ENCODE measurements at regions not wholly inside any gene's neighbourhood (a gene's known extent, or its start where the extent isn't known, plus 50 kb on each side); places are given as distances from the start of the nearest gene placed in this dataset.
"Not testable (repeated sequence)": the region's sequence is repeated elsewhere in the genome, so short reads cannot be mapped to it uniquely, and the experiment has no call there.

DNA sequence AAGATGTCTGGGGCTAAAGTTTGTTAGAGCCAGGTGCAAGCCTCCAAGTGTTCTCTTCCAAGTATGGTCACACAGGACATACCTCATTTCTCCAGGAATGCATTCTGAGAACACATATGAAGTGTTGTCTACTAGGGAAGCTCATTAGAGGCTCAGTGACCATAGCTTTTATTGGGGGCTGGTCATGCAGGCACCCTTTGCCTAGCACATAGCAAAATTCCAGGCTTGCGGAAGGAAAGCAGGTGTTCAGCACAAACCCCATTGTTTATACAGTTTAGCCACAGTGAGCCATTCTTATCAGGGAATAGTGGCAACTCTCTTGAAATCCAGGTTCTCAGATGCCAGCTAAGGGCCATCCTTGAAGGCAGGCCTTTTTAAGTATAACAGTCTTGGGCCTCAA lies 112.1 kb upstream of the XIST start:
- H3K9me3 Mint-ChIP-seq = no peaks in the 10 kb centered on the region
- no peak overlapping the region for H3K4me3 Mint-ChIP-seq
- no peaks in the 10 kb centered on the region for H3K27me3 Mint-ChIP-seq
- H3K27ac Mint-ChIP-seq = no peak overlapping the region
- H3K36me3 Mint-ChIP-seq = peaks cover 13% of the 10 kb centered on the region
- ATAC-seq = no peak
- peaks cover 14% of the 10 kb centered on the region for H3K4me1 Mint-ChIP-seq

GRCh38 chrX:73963682-73964081 lies 111.2 kb upstream of the XIST start:
- Mint-ChIP-seq H3K36me3 (peaks cover 13% of the 10 kb centered on the region), H3K9me3 (no peaks in the 10 kb centered on the region), H3K4me3 (no peak overlapping the region), H3K27me3 (no peaks in the 10 kb centered on the region), H3K27ac (no peak overlapping the region), H3K4me1 (peaks cover 18% of the 10 kb centered on the region)
- ATAC-seq = no peak

- peaks cover 22% of the 10 kb centered on the region for H3K4me1 Mint-ChIP-seq
- H3K36me3 Mint-ChIP-seq = peaks cover 13% of the 10 kb centered on the region
- no peaks in the 10 kb centered on the region for H3K27me3 Mint-ChIP-seq
- H3K27ac Mint-ChIP-seq = no peak overlapping the region
- no peaks in the 10 kb centered on the region for H3K9me3 Mint-ChIP-seq
- no peak for ATAC-seq
- no peak overlapping the region for H3K4me3 Mint-ChIP-seq
Measured at GRCh38 chrX:73962948-73963347, 110.4 kb upstream of the XIST start.

GRCh38 chrX:73961867-73962266 lies 109.4 kb upstream of the XIST start:
- H3K27ac Mint-ChIP-seq, H3K4me3 Mint-ChIP-seq, H3K27me3 Mint-ChIP-seq, H3K36me3 Mint-ChIP-seq, H3K9me3 Mint-ChIP-seq, ATAC-seq: not testable (repeated sequence)
- peaks cover 24% of the 10 kb centered on the region for H3K4me1 Mint-ChIP-seq

- Mint-ChIP-seq H3K9me3 (no peaks in the 10 kb centered on the region), H3K4me1 (peaks cover 16% of the 10 kb centered on the region), H3K27ac (peak overlapping the region; percentile 87), H3K36me3 (peaks cover 12% of the 10 kb centered on the region), H3K4me3 (peak overlapping the region; percentile 89), H3K27me3 (no peaks in the 10 kb centered on the region)
- no peak for ATAC-seq
Measured at GRCh38 chrX:73944563-73944908, 92.0 kb upstream of the XIST start.

DNA sequence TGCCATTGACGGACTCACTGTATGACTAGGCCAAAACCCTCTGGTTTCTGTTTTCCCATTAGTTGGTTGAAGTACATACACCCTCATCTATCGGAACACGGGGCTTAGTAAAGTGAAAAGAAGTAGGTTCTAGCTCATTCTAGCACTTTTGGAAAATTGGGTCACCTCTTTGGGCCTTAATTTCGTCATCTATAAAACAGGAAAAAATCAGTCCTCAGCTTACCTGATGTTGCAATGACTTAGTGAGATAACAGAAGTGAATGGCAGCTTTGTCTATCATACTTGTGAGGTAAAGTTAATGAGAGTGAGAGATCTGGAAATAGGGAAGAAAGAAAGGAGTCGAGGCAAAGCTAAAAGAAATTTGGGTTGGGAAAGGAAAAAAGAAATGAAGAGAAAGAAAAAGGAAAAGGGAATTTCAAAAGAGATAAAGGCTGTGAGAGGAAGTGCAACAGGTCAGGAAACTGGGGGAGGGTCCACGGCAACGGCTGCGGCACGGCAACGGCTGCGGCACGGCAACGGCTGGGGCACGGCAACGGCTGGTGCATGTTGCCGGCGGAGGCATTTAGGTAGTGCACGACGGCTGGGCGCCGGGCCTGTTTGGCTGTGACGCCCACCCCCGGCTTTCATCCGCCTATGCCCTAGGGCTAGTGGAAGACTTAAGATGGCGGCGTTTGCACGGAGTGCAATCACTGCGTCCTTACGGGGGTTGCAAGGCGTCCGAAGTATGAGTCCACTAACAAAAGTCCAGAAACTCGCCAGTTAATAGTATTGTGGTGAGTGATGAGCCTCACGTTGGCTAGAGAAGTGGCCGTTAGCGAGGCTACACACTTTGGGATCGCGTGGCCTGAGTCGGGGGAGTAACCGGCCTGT lies 91.4 kb upstream of the XIST start:
- H3K4me1 Mint-ChIP-seq = peaks cover 16% of the 10 kb centered on the region
- H3K27ac Mint-ChIP-seq = peak overlapping the region; percentile 87
- peaks cover 6% of the 10 kb centered on the region for H3K36me3 Mint-ChIP-seq
- peak overlapping the region; percentile 89 for H3K4me3 Mint-ChIP-seq
- no peaks in the 10 kb centered on the region for H3K9me3 Mint-ChIP-seq
- no peaks in the 10 kb centered on the region for H3K27me3 Mint-ChIP-seq
- peak; percentile 99 for ATAC-seq

DNA sequence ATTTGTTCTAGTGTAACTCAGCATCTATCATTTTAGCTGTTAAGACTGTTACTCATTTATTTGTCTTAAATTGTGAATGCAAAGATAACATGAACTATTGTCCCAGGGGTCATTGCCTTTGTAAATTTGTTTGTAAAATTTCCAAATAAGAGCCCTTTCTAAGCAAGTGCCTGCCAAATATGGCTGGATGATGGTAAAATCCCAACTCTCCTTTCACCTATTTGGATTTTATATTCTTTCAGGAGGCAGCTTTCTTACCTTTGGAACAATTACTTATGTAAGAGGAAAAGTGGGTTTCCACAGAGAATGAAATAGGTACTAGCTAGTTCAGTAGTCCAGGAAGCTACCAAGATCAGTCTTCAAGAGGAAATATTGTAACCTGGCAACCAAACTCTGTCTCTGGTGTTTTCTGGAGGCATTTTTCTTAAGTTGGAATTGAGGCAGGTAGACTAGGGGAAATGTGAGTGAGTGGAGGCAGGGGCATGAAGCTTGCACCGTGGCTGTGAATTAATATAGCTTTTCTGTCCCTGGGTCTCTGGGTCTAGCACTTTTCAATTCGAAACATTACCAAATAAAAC lies 88.5 kb upstream of the XIST start:
- Mint-ChIP-seq H3K27me3 (no peaks in the 10 kb centered on the region), H3K9me3 (no peaks in the 10 kb centered on the region), H3K4me3 (no peak overlapping the region), H3K27ac (no peak overlapping the region), H3K4me1 (peaks cover 16% of the 10 kb centered on the region), H3K36me3 (no peaks in the 10 kb centered on the region)
- no peak for ATAC-seq

DNA sequence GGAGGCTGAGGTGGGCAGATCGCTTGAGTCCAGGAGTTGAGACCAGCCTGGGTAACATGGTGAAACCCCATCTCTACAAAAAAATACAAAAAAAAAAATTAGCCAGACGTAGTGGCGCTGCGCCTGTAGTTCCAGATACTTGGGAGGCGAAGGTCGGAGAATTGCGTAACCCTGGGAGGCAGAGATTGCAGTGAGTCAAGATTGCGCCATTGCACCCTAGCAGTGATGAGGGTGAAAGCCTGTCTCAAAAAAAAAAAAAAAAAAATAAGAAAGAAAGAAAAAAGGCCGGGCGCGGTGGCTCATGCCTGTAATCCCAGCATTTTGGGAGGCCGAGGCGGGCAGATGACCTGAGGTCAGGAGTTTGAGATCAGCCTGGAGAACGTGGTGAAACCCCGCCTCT lies 85.3 kb upstream of the XIST start:
- H3K36me3 Mint-ChIP-seq, H3K9me3 Mint-ChIP-seq, ATAC-seq, H3K4me3 Mint-ChIP-seq, H3K27ac Mint-ChIP-seq, H3K4me1 Mint-ChIP-seq, H3K27me3 Mint-ChIP-seq: not testable (repeated sequence)

DNA sequence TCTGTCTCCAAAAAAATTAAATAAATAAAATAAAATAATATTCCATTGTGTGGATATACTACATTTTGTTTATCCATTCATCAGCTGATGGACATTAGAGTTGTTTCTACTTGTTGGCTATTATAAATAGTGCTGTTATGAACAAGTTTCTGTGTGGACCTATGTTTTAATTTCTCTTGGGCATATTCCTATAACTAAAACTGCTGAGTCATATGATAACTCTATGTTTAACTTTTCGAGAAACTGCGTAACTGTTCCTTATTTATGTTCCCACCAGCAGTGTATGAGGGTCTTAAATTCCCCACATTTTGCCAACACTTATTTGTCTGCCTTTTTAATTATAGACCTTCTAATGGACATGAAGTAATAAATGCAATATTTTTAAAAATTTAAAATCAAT lies 80.0 kb upstream of the XIST start:
- ATAC-seq = no peak
- H3K27ac Mint-ChIP-seq = no peak overlapping the region
- H3K9me3 Mint-ChIP-seq = no peaks in the 10 kb centered on the region
- no peaks in the 10 kb centered on the region for H3K4me1 Mint-ChIP-seq
- no peaks in the 10 kb centered on the region for H3K27me3 Mint-ChIP-seq
- H3K4me3 Mint-ChIP-seq = no peak overlapping the region
- no peaks in the 10 kb centered on the region for H3K36me3 Mint-ChIP-seq

DNA sequence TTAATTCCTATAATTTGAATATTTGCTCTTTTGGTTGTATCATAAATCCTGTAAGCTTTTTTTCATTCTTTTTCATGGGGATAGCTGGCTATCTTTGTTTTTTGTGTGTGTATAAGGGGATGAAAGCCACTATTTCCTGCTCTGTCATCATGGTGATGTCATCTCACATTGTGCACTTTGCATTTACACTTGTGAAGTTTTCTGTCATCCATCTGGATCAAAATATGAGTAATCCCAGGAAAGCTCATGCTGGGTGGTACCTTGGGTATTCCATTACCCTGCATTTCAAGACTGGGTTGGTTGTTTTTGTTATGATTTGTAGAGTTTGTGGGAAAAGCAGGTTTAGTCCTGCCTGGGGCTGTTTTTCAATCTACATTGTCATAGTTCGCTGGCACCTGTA lies 77.8 kb upstream of the XIST start:
- H3K4me3 Mint-ChIP-seq = no peak overlapping the region
- H3K4me1 Mint-ChIP-seq = no peaks in the 10 kb centered on the region
- H3K27ac Mint-ChIP-seq = no peak overlapping the region
- no peaks in the 10 kb centered on the region for H3K36me3 Mint-ChIP-seq
- no peaks in the 10 kb centered on the region for H3K9me3 Mint-ChIP-seq
- no peaks in the 10 kb centered on the region for H3K27me3 Mint-ChIP-seq
- ATAC-seq = no peak

DNA sequence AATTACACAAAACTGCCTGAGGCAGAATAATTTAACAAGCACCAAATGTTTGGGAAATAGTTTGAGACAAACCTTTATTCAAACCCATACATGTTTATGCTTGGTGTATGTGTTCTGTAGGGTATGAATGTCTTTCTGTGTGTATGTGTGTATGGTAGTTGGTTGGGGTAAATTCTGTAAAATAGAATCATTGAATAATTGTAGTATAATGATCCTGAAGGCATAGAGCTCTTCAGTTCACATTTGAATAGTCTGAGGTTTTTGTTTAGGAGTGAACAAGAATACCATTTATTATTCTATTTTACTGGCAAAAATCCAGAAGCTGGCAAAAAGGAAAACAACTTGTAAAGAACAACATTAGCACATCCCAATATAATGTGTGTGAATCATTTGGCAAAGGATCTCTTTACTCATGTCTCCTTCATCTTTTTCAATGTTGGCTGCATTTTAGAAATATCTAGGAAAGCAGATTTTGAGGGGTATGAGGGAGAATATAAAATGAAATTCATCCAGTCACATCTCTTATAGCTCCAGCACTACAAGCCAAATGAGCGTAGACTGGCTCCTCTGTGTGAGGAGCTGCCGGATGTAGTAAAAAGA lies 70.4 kb upstream of the XIST start:
- no peaks in the 10 kb centered on the region for H3K27me3 Mint-ChIP-seq
- no peaks in the 10 kb centered on the region for H3K4me1 Mint-ChIP-seq
- no peak overlapping the region for H3K27ac Mint-ChIP-seq
- no peak overlapping the region for H3K4me3 Mint-ChIP-seq
- no peaks in the 10 kb centered on the region for H3K36me3 Mint-ChIP-seq
- no peaks in the 10 kb centered on the region for H3K9me3 Mint-ChIP-seq
- no peak for ATAC-seq

GRCh38 chrX:73916931-73917667 lies 64.6 kb upstream of the XIST start:
- no peak for ATAC-seq
- Mint-ChIP-seq H3K4me1 (no peaks in the 10 kb centered on the region), H3K4me3 (no peak overlapping the region), H3K27me3 (no peaks in the 10 kb centered on the region), H3K9me3 (no peaks in the 10 kb centered on the region), H3K36me3 (no peaks in the 10 kb centered on the region), H3K27ac (no peak overlapping the region)

GRCh38 chrX:73916489-73916888 lies 64.0 kb upstream of the XIST start:
- no peaks in the 10 kb centered on the region for H3K36me3 Mint-ChIP-seq
- no peaks in the 10 kb centered on the region for H3K4me1 Mint-ChIP-seq
- no peak for ATAC-seq
- no peak overlapping the region for H3K4me3 Mint-ChIP-seq
- H3K27me3 Mint-ChIP-seq = peaks cover 2% of the 10 kb centered on the region
- no peak overlapping the region for H3K27ac Mint-ChIP-seq
- H3K9me3 Mint-ChIP-seq = no peaks in the 10 kb centered on the region

DNA sequence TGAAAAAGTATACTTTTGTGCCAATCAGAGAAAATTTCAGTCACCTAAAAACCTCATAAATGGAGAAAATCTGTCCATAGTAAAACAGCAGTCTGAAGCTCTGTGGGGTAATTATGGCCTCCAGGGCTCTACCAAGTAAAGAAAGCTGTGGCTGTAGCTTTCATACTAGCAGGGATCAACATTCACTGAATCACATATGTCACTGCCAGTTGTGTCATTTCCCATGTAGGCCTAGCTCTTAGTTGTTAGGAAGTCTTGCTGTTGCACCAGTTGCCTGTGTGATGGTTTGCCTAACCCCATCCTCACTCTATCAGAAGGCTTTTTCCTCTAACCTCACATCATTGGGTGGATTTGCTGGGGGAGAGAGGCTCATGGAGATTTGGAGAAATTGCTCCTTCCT lies 62.3 kb upstream of the XIST start:
- not testable (repeated sequence) for H3K27me3 Mint-ChIP-seq, H3K27ac Mint-ChIP-seq, H3K4me1 Mint-ChIP-seq, H3K4me3 Mint-ChIP-seq, ATAC-seq, H3K36me3 Mint-ChIP-seq, H3K9me3 Mint-ChIP-seq

- H3K36me3 Mint-ChIP-seq = no peaks in the 10 kb centered on the region
- no peak overlapping the region for H3K4me3 Mint-ChIP-seq
- no peaks in the 10 kb centered on the region for H3K9me3 Mint-ChIP-seq
- no peak for ATAC-seq
- peaks cover 7% of the 10 kb centered on the region for H3K27me3 Mint-ChIP-seq
- H3K27ac Mint-ChIP-seq = no peak overlapping the region
- H3K4me1 Mint-ChIP-seq = no peaks in the 10 kb centered on the region
Measured at GRCh38 chrX:73913580-73913979, 61.1 kb upstream of the XIST start.

Data from stimulated activated memory B cell treated with anti-CD40 and anti-IgM and Interleukin-4, amounts not matched to agents 10 μg/mL and 1 μg/mL and 100 μg/mL, for 72 hours (primary cell).